ENCODE measurements at regions not wholly inside any gene's neighbourhood (a gene's known extent, or its start where the extent isn't known, plus 50 kb on each side); places are given as distances from the start of the nearest gene placed in this dataset.

DNA sequence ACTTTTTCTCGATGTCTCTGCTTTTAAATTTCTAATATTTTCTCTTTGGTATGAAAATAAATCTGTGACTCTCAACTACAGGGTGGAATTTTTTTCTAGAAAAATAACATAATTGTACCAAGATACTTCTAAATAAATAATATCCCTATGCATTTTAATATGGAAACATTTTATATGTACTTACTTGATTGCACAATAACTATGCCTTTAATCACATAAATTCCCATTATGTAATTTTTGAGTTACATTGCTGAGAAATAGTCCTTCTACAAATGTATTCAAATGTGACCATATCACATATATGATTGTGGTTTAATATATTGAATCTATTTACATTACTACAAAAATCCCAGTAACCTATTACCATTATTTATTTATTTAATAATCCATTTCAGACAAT, 1543.3 kb upstream of the PABPC4L start:
- no peak for DNase-seq

DNA sequence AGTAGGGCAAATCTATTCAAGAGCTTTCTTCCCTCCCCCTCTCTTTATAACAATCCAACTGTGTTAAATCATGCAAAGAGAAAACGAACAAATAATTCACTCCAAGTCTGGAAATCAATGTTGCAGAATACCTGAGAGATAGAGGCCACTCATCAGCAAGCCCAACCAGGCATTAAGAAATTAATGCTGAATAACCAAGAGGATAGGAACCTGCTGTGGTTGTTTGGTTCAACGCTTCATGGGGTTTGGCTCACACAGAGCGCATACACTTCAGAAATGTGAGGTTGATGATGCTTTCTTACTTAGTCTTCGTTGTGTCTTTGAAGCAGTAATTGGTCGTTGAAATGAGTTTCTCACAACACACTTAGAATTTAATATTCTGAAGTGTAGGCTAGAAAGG, 1540.0 kb upstream of the PABPC4L start:
- no peak for DNase-seq

DNA sequence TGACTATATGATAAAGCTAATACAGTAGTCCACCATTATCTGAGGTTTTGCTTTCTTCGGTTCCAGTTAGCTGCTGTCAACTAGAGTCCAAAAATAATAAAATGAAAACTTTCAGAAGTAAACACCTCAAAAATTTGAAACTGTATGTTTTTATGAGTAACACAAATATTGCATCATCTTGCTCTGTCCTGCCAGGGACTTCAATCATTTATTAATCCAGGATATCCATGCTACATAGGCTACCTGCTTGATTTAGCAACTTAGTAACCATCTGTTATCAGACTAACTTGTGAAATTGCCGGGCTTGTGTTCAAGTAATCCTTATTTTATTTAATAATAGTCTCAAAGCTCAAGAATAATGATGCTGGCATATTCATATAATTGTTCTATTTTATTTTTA, 1537.8 kb upstream of the PABPC4L start:
- DNase-seq: no peak

DNA sequence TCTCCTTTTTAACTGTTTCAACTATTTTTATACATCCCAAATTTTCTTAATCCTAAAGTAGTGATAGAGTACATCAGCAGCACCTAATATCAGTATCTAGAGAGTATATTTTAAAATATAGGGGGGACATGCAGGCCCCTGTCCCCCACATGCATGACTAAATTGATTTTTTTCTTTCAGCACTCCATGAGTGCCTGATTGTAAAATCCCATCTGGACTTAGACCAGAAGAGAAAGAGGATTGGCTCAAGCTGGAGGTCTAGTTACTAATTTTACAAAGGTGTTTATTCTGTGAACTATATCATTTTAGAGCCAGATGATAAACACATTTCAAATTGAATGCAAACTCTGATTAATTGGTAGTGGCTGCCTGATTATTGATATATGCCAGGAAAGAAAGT, 1533.9 kb upstream of the PABPC4L start:
- DNase-seq: no peak

DNA sequence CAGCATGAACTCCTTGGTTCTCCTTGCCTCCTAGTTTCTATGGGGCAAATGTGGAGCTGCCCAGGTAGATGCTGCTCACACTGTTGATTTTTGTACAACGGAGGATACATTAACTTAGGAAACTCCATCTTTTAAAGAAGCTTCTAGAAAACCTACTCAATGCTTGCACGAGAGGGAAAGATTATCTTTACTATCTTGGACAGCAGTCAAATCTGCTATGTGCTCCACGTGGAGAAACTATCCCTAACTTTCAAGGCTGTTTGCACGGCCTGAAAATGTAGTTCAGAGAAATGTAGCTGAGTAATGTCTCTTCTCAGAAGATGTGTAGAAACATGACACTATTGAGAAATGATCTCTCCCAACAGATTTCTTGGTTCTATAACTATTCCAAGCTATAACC, 1530.9 kb upstream of the PABPC4L start:
- DNase-seq: no peak

DNA sequence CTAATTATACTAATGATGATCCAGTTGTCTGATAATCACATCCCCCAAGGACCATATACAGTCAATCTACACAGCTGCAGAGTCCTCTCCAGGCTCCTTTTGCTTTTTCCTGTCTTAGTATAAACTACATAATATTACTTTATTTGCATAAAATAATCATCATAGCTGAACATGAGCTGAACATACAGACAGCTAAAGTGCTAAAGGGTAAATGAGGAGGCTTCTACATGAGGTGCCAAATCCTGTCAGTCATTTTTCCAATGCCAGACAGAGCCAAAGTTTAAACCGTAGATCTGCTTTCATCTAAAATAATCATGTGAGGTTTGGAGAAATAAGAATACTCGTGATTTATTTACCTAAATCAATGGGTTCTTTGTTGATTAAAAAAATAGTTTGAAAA, 1530.1 kb upstream of the PABPC4L start:
- no peak for DNase-seq

DNA sequence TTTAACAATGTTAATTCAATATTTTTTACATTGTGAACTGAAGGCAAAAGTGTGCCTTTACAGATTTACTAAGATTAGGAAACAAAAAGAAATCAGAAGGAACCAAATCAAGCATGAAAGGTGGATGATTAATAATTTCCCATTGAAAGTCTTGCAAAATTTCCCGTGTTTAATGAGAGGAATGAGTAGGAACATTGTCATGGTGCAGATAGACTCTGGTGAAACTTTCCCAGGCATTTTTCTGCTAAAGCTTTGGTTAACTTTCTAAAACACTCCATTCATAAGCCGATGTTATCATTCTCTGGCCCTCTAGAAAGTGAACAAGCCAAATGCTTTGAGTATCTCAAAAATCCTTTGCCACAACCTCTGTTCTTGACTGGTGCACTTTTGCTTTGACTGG, 1522.8 kb upstream of the PABPC4L start:
- no peak for DNase-seq

DNA sequence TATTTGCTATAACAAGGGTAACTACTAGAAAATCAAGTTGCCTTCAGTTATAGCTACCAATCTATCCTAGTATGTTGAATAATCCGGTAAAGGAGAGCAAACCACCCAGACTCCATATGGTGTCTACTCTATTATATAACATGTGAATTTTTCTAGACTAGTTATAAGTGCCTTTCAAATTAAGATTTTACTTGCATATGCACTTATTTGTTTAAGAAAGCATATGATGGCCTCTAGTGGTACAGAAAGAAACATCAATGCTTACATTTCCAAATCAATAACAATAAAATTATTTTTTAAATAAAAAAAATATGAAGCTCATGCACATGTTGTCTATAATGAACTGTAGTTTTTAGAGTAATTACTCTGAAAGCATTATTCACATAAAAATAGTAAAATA, 1516.4 kb upstream of the PABPC4L start:
- no peak for DNase-seq

DNA sequence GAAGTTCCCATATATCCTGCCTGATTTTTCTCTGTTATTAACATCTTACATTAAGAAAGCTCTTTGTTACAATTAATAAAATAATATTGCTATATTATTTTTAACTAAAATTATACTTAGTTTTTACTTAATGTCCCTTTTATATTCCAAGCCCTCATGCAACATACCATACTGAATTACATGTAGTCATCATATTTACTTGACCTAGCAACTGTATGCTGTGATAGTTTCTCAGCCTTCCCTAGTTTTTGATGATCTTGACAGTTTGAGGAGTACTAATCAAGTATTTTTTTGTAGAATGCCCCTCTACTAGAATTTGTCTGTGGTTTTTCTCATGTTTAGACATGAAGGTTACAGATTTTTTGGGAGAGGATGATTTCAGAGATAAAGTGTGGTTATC, 1503.8 kb upstream of the PABPC4L start:
- DNase-seq: no peak

DNA sequence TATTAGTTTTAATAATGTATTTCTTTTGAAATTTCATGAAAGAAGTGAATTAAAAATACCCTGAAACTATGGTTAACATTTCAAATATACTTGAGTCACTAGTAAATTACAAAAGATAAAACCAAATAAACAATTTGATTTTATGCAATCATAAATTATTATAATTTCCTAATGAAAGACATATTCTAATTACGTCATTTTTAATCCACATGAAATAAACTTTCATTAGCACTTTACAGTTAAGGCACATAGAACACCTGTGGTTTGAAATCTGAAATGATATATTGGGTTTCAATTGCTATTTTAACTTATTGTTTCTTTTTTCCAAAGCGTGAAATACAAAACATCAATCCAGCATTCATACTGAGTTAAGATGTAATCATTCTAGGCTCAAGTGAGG, 1492.5 kb upstream of the PABPC4L start:
- no peak for DNase-seq

DNA sequence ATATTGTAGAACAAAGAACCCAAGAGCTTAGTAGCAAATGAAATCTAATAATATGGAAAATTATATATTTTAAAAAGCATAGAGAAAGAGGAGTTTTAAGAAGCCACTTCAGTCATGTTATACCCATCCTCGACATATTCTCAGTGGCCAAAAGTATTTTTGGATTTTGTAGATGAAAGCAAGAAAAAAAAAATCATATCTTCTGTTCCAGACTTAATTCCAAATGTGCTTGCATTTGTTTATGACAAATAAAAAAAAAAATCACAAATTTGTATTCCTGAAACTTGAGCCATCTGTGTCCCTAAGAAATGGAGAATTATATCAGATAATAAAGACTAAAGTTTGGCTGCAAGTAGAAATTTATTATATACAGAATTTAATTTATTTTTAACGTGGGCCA, 1482.4 kb upstream of the PABPC4L start:
- DNase-seq: no peak

DNA sequence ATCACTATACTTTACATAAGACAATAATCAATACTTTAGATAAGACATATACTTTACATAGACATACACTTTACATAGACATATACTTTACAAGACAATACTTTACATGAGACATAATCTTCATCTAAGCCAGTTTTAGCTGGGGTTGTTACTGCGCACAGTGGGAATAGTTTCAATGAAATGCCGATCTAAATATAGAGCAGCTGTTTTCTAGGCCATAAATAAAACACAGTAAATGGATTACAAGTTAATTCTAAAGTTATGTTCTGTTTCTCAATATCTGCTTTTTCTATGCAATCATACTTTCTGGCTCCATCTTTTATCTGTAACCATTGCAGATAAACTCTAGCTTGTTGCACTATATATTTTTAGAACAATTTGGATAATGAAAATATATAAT, 1470.6 kb upstream of the PABPC4L start:
- DNase-seq: no peak

DNA sequence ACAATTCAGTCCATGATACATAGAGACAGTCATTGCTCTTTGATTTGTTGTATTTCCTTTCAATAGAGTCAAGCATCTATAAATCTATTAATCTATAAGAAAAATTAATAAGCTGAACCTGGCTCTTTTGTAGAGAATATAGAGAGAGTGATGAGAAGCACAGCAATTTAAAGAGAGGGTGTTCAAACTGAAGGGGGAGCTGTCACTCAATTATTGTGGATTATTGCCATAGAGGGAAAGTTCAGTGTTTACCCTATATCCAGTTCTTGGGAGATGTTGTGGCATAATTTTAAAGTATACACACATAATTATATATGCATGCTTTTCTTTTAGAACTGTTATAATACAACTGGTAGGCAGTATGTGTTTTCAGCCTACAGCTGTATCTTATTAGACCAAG, 1469.0 kb upstream of the PABPC4L start:
- no peak for DNase-seq

All from suppressor macrophage treated with lipopolysaccharide for 1 hour (primary cell).